ENCODE measurements at regions not wholly inside any gene's neighbourhood (a gene's known extent, or its start where the extent isn't known, plus 50 kb on each side); places are given as distances from the start of the nearest gene placed in this dataset.

GRCh38 chr2:180647621-180648020 is 332.8 kb upstream of the UBE2E3 start:
- TF ChIP-seq RAD21 (conservative IDR thresholded peaks at IDR 0.05) (no peak), EP300 (conservative IDR thresholded peaks at IDR 0.05; ENCODE audit: poor library complexity, severe bottlenecking) (no peak), CTCF (IDR thresholded peaks at IDR 0.05; ENCODE audit: poor library complexity, severe bottlenecking) (no peak), MXI1 (conservative IDR thresholded peaks at IDR 0.05; ENCODE audit: poor library complexity, severe bottlenecking) (no peak), EZH2 (IDR thresholded peaks at IDR 0.05; ENCODE audit: borderline replicate concordance, insufficient read depth, low read length, poor library complexity, severe bottlenecking) (no peak)

Data from neural cell (in vitro differentiated cells).